Gastroesophageal sphincter (tissue), 3 donors: ENCODE measurements at regions not wholly inside any gene's neighbourhood (a gene's known extent, or its start where the extent isn't known, plus 50 kb on each side); places are given as distances from the start of the nearest gene placed in this dataset.

Experiments used
- CTCF ChIP-seq, 4 experiments: fragments of 200-600 bp in 2 of 4; fragments of 450-650 bp in 2 of 4; sonication (generic) in 1 of 4; IDR thresholded peaks; one replicate each; pipeline ENCODE4 v1.5.1; 2017 to 2019; ENCODE audit warnings: antibody characterized with exemption in 4 of 4, mild to moderate bottlenecking in 2 of 4, moderate library complexity in 2 of 4
- POLR2A ChIP-seq, 2 donors: fragments of 450-650 bp; IDR thresholded peaks; one replicate each; pipeline ENCODE4 v1.6.1; 2017; ENCODE audit warnings: antibody characterized with exemption in 2 of 2, mild to moderate bottlenecking in 2 of 2, moderate library complexity in 1 of 2
- POLR2AphosphoS5 ChIP-seq: sonication (generic); formaldehyde crosslinking; IDR thresholded peaks from one replicate; pipeline ENCODE4 v1.6.1; 2017; ENCODE audit warnings: antibody characterized with exemption

GRCh38 chr14:58923751-58924405 is 264.6 kb upstream of the DAAM1 start:
- no peak for TF ChIP-seq POLR2A (IDR thresholded peaks at IDR 0.05)
- no peak for TF ChIP-seq CTCF (IDR thresholded peaks at IDR 0.05)
- TF ChIP-seq POLR2AphosphoS5, result no peak
